ENCODE measurements at regions not wholly inside any gene's neighbourhood (a gene's known extent, or its start where the extent isn't known, plus 50 kb on each side); places are given as distances from the start of the nearest gene placed in this dataset.

GRCh38 chr12:128088926-128089325, 178.0 kb upstream of the TMEM132C start:
- TF ChIP-seq GATA3 (IDR thresholded peaks at IDR 0.05; ENCODE audit: low read depth, low read length) (no peak), GATA2 (IDR thresholded peaks at IDR 0.05; ENCODE audit: low read depth, low read length) (no peak)

All from SH-SY5Y (cell line).